SKM-1 treated with dmso at 0.1 percent for 144 hours (cell line): ENCODE measurements at regions not wholly inside any gene's neighbourhood (a gene's known extent, or its start where the extent isn't known, plus 50 kb on each side); places are given as distances from the start of the nearest gene placed in this dataset.

Source experiments
- DNase-seq: peaks from one replicate; lab custom pipeline; 2025; ENCODE audit not compliant: unreplicated experiment; lab: John Stamatoyannopoulos, UW

DNA sequence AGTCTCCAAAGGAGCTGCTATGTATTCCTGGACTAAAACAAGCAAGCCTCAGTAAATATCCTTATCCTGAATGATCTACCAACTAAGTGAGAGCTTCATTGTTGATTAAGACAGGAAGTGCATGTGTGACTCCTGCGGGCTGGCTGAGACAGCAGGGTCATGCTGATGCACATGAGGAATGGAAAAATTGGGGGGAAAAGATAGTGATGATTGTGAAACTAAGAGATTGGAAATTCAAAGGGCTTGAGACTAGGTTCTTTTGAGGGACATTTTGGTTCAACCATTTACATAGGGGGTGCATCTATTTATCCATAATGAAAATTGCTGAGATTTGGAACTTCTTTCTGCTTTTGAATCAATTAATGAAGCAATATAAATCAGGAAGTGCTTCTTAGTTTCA lies 61.1 kb upstream of the C1QTNF7 start:
- DNase-seq = no peak

DNA sequence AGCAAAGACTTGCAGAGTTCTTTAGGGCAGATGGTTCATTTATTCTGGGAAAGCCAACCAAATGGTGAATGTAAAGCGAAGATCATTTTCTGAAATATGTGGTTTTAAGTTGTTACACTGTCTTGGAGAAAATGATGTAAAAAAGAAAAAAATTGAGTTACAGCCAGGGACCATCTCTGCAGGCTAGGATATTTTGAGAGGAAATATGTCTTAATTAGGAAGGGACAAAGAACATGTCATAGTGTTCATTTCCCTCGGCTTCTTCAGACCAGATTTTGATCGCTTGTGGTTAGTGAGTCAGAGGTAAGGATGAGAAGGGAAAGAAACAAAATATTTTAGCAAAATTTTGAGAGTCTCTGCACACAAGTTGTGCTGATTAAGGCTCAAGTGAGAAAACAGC lies 59.0 kb upstream of the C1QTNF7 start:
- DNase-seq = no peak

DNA sequence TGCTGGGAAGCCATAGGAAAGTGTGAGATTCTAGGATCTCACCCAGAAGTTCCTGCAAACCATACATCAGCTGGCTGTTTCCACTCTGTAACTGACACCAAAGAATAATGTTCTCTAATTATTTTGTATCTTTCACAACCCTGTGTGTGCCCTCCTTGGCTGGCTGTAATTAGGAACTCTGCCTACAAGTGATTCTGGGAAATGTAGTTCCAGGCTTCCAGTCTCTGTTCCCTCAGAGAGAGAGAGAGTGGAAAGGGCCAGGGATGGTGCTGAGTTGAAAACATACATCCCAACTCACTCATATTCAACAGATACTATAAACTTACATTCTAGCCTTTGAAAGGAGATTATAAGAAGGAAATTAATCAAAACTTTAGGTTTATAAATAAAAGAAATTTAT lies 57.5 kb upstream of the C1QTNF7 start:
- DNase-seq = no peak

DNA sequence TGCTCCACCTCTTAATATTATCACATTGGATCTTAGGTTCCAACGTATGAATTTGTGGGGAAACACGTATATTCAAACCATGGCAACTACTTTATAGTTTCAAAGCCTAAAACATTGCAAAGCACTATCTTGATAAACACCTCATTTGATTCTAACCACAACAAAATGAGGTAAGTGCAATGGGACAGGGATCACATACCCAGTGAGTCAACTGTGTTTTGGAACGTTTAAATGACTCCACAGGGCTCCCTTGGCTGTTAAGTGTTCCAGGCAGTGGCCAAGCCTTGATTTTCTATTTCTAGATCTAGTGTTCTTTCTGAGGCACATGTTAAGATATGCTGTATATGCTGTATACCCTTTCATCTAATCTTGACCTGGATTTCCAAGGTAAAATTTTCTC lies 54.5 kb upstream of the C1QTNF7 start:
- DNase-seq = no peak

DNA sequence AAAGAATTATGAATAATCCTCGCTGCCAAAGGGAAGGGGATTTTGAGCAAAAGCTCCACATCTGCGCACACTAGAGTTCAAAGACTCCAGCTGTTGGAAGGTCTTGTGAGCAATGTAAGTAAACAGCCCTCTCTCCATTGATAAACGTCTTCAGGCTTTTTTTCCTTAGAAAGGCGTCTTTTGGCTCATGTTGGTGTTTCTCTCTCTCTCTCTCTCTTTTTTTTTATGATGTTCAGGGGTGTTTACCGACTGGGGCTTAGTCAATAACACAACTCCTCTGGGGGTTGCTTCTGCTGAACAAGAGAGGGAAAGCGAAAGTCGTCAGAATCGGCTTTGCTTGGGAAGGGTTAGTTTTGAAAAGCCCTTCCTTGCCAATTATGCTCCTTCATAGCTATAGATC lies 53.2 kb upstream of the C1QTNF7 start:
- no peak for DNase-seq

DNA sequence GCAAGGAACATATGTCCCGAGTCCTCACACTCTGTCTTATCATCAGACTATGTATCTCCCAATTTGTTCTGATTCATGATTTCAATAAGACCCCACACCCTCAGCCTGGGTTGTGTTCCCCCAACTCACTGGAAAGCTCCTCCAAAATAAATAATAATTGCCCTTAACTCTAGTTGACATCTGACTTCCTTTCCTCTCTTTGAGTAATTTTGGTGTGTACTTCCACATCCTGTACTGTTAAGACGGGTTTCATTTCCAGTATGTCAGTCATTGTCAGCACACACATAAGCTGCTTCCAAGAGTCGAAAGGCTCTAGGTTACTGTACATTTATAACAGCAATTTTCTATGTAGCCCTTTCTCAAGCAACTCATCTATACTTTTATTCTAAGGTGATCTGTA lies 52.2 kb upstream of the C1QTNF7 start:
- no peak for DNase-seq

DNA sequence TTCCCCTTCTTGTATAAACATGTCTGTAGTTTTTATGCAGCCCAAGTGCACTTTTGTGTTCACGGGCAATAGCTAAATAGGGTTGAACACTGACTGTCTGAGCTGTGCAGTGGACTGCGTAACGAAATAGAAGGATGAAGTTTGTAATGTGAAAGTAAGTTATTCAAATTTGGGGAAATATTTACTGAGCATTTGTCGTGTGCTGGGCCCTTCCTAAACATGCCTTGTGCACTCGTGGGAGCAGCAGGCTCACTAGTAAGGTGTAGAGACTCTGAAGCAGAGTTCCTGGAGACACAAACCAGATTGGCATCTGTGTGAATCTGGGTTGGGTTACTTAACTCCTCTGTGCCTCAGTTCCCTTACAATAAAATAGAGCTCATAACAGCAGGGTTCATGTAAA lies 51.7 kb upstream of the C1QTNF7 start:
- no peak for DNase-seq

DNA sequence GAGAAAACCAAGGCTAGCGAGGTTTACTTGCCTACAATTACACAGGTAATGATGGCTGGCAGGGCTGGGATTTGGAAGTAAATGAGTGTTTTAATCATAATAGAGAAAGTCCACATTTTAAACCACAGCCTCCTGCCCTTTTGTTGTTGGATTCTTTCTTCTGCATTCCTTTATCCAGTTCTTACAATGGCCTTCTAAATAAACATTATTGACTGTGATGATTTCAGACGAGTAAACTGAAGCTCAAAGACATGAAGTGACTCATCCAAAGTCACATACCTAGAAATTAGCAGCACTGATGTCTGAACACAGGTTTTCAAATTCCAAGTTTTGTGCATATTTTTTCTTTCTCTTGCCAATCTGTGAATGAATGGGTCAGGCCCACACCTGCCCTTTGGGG lies 51.2 kb upstream of the C1QTNF7 start:
- no peak for DNase-seq
